SK-N-SH (cell line): ENCODE measurements at regions not wholly inside any gene's neighbourhood (a gene's known extent, or its start where the extent isn't known, plus 50 kb on each side); places are given as distances from the start of the nearest gene placed in this dataset.

Experiments
- CTCF ChIA-PET: fragments of 300-600, 350-600 bp; formaldehyde crosslinking; extraction: SDS; loops from one replicate; lab custom pipeline; 2021; lab: Yijun Ruan, JAX
- POLR2A ChIA-PET: fragments of 350-600 bp; sonication (Branson Sonifier 250); formaldehyde crosslinking; extraction: SDS; loops from one replicate; lab custom pipeline; 2020; ENCODE audit warnings: antibody characterized with exemption, inconsistent platforms; lab: Yijun Ruan, JAX
- DNase-seq: peaks from one replicate; pipeline ENCODE4 v3.0.0; 2012
- H2AFZ ChIP-seq: fragments of 200-600 bp; sonication (generic); 2 replicates; pipeline ENCODE4 v1.8.1; 2016; ENCODE audit warnings: antibody characterized with exemption, mild to moderate bottlenecking, low read depth
- H3F3A ChIP-seq: fragments of 200-600 bp; sonication (generic); replicated peaks from 2 replicates; pipeline ENCODE3; 2016; ENCODE audit warnings: antibody characterized with exemption, mild to moderate bottlenecking; ENCODE audit not compliant: insufficient read depth
- H3K27ac ChIP-seq, 2 experiments: fragments of 200-500 bp in 1 of 2; fragments of 200-600 bp in 1 of 2; sonication (Bioruptor generic) in 1 of 2; sonication (generic), shearing (Covaris generic) in 1 of 2; 2 replicates each; pipeline versions ENCODE4 v1.5.1 to v1.6.1; 2014 to 2016; ENCODE audit warnings: low read depth in 2 of 2, inconsistent platforms in 1 of 2, low read length in 1 of 2, mild to moderate bottlenecking in 1 of 2, mixed read lengths in 1 of 2
- H3K27me3 ChIP-seq: fragments of 200-600 bp; sonication (generic), shearing (Covaris generic); 2 replicates; pipeline ENCODE4 v1.6.1; 2016; ENCODE audit warnings: mixed run types; ENCODE audit not compliant: insufficient read depth
- H3K36me3 ChIP-seq, 2 experiments: fragments of 200-500 bp in 1 of 2; fragments of 200-600 bp in 1 of 2; sonication (Bioruptor generic) in 1 of 2; sonication (generic) in 1 of 2; replicated peaks in 1 of 2; 2 replicates each; pipeline versions ENCODE3 to v1.5.1; 2014 to 2016; ENCODE audit warnings: low read length in 1 of 2, mild to moderate bottlenecking in 1 of 2; ENCODE audit not compliant: insufficient read depth in 2 of 2, control insufficient read depth in 1 of 2
- H3K4me1 ChIP-seq, 2 experiments: fragments of 200-500 bp in 1 of 2; fragments of 200-600 bp in 1 of 2; sonication (Bioruptor generic) in 1 of 2; sonication (generic), shearing (Covaris generic) in 1 of 2; 2 replicates each; pipeline versions ENCODE4 v1.5.1 to v1.6.1; 2014 to 2016; ENCODE audit warnings: low read depth in 1 of 2, low read length in 1 of 2, mixed run types in 1 of 2; ENCODE audit not compliant: insufficient read depth in 2 of 2, control insufficient read depth in 1 of 2
- H3K4me2 ChIP-seq: fragments of 200-600 bp; sonication (generic), shearing (Covaris generic); 2 replicates; pipeline ENCODE4 v1.6.1; 2017; ENCODE audit warnings: mixed run types
- H3K4me3 ChIP-seq, 2 experiments: fragments of 200-500 bp in 1 of 2; fragments of 200-600 bp in 1 of 2; sonication (Bioruptor generic) in 1 of 2; sonication (generic), shearing (Covaris generic) in 1 of 2; 2 replicates each; pipeline versions ENCODE4 v1.5.1 to v1.8.1; 2014 to 2016; ENCODE audit warnings: low read depth in 2 of 2, inconsistent platforms in 1 of 2, low read length in 1 of 2, mild to moderate bottlenecking in 1 of 2, mixed read lengths in 1 of 2, moderate library complexity in 1 of 2
- H3K79me2 ChIP-seq: fragments of 200-600 bp; sonication (generic); 2 replicates; pipeline ENCODE4 v1.8.1; 2017; ENCODE audit warnings: mild to moderate bottlenecking; ENCODE audit not compliant: insufficient read depth
- H3K9ac ChIP-seq: fragments of 200-600 bp; sonication (generic); 2 replicates; pipeline ENCODE4 v1.6.1; 2017; ENCODE audit warnings: mixed run types
- H3K9me2 ChIP-seq: fragments of 200-600 bp; sonication (generic); 2 replicates; pipeline ENCODE4 v1.6.1; 2017; ENCODE audit warnings: mixed run types
- H3K9me3 ChIP-seq: fragments of 200-600 bp; sonication (generic); 2 replicates; pipeline ENCODE4 v1.6.1; 2017; ENCODE audit warnings: mixed run types, mild to moderate bottlenecking, moderate library complexity
- H4K20me1 ChIP-seq: fragments of 200-600 bp; sonication (generic); 2 replicates; pipeline ENCODE4 v1.6.1; 2017; ENCODE audit warnings: mild to moderate bottlenecking, mixed run types; ENCODE audit not compliant: insufficient read depth
- EZH2phosphoT487 ChIP-seq: fragments of 200-600 bp; sonication (generic); IDR thresholded peaks from 2 replicates; pipeline ENCODE4 v1.6.1; 2017; ENCODE audit warnings: low read depth, mixed run types, mild to moderate bottlenecking, antibody characterized with exemption, moderate library complexity, borderline replicate concordance
- FOSL2 ChIP-seq: IDR thresholded peaks from 2 replicates; pipeline ENCODE4 v1.4.0; 2012; ENCODE audit warnings: low read depth, mild to moderate bottlenecking, moderate library complexity, borderline replicate concordance
- FOXJ3 ChIP-seq: sonication (generic); formaldehyde crosslinking; IDR thresholded peaks from 2 replicates; pipeline ENCODE4 v1.5.1; 2020; ENCODE audit warnings: mild to moderate bottlenecking, missing genetic modification reagents
- GABPA ChIP-seq: IDR thresholded peaks from 2 replicates; pipeline ENCODE4 v1.4.0; 2012; ENCODE audit warnings: low read depth, mild to moderate bottlenecking
- JUND ChIP-seq: IDR thresholded peaks from 2 replicates; pipeline ENCODE4 v1.4.0; 2012
- NFIC ChIP-seq: IDR thresholded peaks from 2 replicates; pipeline ENCODE4 v1.4.0; 2012; ENCODE audit warnings: borderline replicate concordance
- NRF1 ChIP-seq: IDR thresholded peaks from 2 replicates; pipeline ENCODE4 v1.6.1; 2012; ENCODE audit warnings: low read depth, mild to moderate bottlenecking, low read length
- POLR2AphosphoS5 ChIP-seq: IDR thresholded peaks from 2 replicates; pipeline ENCODE4 v1.6.1; 2012; ENCODE audit warnings: low read depth, low read length
- RAD21 ChIP-seq: IDR thresholded peaks from 2 replicates; pipeline ENCODE4 v1.6.1; 2012; ENCODE audit warnings: mild to moderate bottlenecking, low read length
- RCOR1 ChIP-seq: fragments of 150-350 bp; IDR thresholded peaks from 2 replicates; pipeline ENCODE4 v1.6.1; 2017; ENCODE audit warnings: antibody characterized with exemption, low read length
- RFX5 ChIP-seq: IDR thresholded peaks from 2 replicates; pipeline ENCODE4 v1.6.1; 2012; ENCODE audit warnings: mild to moderate bottlenecking, improper control_type of control experiment, low read length
- SIN3A ChIP-seq: IDR thresholded peaks from 2 replicates; pipeline ENCODE4 v1.6.1; 2012; ENCODE audit warnings: low read depth, mild to moderate bottlenecking, low read length, moderate library complexity, borderline replicate concordance
- SMC3 ChIP-seq: IDR thresholded peaks from 2 replicates; pipeline ENCODE4 v1.6.1; 2012; ENCODE audit warnings: low read depth, low read length, improper control_type of control experiment
- TCF12 ChIP-seq: IDR thresholded peaks from 2 replicates; pipeline ENCODE4 v1.4.0; 2012
- WGBS: methylation state at CpG from one replicate; pipeline ENCODE4 v1.1.6; 2017; ENCODE audit warnings: low lambda C conversion rate; 5-methylcytosine and 5-hydroxymethylcytosine counted together
- TF ChIP-seq, protein P1 (sequence below): fragments of 150-350 bp; IDR thresholded peaks from 2 replicates; pipeline ENCODE4 v1.6.1; 2017; ENCODE audit warnings: antibody characterized with exemption, low read length, low read depth, borderline replicate concordance
- TF ChIP-seq, protein P2 (sequence below): IDR thresholded peaks from 2 replicates; pipeline ENCODE4 v1.4.0; 2012; ENCODE audit warnings: low read depth
- TF ChIP-seq, protein P3 (sequence below): IDR thresholded peaks from 2 replicates; pipeline ENCODE4 v1.4.0; 2012; ENCODE audit warnings: low read depth, borderline replicate concordance
- TF ChIP-seq, protein P4 (sequence below): fragments of 200-600 bp; sonication (generic); IDR thresholded peaks from 2 replicates; pipeline ENCODE4 v1.6.1; 2017; ENCODE audit warnings: antibody characterized with exemption, mild to moderate bottlenecking, moderate library complexity

DNA sequence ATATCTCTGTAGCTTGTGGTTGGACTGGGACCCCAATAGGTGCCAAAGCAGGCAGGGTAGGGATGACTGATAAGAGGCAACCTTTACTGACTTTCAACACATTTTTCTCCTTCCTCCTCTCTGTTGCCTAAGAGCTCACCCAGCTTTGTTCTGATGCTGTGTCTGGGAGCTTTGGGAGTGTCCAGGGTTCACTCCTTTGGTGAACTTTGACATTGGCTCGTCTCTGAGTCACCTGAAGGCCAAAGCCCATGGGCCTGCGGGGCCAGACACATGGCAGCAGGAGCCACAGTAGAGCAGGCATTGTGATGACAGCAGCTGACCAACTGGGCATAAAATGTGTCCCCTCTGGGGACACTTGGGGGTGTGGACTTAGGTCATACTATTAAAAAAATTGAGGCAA lies 99.5 kb upstream of the ZNF644 start (continued):
- TF ChIP-seq, protein P1, sequence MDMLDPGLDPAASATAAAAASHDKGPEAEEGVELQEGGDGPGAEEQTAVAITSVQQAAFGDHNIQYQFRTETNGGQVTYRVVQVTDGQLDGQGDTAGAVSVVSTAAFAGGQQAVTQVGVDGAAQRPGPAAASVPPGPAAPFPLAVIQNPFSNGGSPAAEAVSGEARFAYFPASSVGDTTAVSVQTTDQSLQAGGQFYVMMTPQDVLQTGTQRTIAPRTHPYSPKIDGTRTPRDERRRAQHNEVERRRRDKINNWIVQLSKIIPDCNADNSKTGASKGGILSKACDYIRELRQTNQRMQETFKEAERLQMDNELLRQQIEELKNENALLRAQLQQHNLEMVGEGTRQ = no peak
- TF ChIP-seq JUND (no peak), TCF12 (no peak), EZH2phosphoT487 (no peak), NRF1 (no peak)
- TF ChIP-seq, protein P2, sequence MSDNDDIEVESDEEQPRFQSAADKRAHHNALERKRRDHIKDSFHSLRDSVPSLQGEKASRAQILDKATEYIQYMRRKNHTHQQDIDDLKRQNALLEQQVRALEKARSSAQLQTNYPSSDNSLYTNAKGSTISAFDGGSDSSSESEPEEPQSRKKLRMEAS = no peak

DNA sequence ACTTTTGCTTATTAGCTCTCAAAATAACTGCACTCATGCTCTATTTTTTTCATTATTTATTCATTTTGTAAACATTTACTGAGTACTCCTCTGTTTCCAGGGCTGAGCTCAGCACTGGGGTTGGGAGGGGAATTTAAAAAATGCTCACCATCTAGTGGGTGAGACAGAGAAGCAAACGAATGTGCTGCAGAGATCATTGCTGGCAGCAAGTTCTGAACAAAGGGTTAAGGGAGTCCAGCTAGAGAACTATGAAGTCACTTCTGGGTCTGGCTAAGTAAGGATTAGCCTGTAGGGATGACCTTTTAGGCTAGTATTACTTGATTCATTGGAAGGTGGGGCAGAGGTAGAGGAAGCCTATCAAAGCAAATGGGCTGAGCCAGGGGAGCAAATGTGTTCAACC lies 99.1 kb upstream of the ZNF644 start:
- DNase-seq = no peak
- no peak overlapping the region for H3K4me2 ChIP-seq
- no peak overlapping the region for H3K9ac ChIP-seq
- no peaks in the 10 kb centered on the region for H3K9me2 ChIP-seq
- no peak overlapping the region for H3K4me3 ChIP-seq
- no peak overlapping the region for H2AFZ ChIP-seq
- no peaks in the 10 kb centered on the region for H3K4me1 ChIP-seq
- H3K36me3 ChIP-seq = no peaks in the 10 kb centered on the region
- no peaks in the 10 kb centered on the region for H4K20me1 ChIP-seq
- no peaks in the 10 kb centered on the region for H3F3A ChIP-seq
- no peaks in the 10 kb centered on the region for H3K79me2 ChIP-seq
- CTCF ChIA-PET = no interaction called here
- H3K9me3 ChIP-seq = no peaks in the 10 kb centered on the region
- H3K27me3 ChIP-seq = no peaks in the 10 kb centered on the region; the same call in 1 of the 2 replicates
- no peak overlapping the region for H3K27ac ChIP-seq
- WGBS = 9% methylated on average over 1 of the region's 1 CpG
- POLR2A ChIA-PET = no interaction called here
- TF ChIP-seq, protein P1 = no peak
- no peak for TF ChIP-seq RAD21
- TF ChIP-seq SMC3 = no peak
- TF ChIP-seq RFX5 = no peak
- no peak for TF ChIP-seq GABPA
- TF ChIP-seq, protein P3, sequence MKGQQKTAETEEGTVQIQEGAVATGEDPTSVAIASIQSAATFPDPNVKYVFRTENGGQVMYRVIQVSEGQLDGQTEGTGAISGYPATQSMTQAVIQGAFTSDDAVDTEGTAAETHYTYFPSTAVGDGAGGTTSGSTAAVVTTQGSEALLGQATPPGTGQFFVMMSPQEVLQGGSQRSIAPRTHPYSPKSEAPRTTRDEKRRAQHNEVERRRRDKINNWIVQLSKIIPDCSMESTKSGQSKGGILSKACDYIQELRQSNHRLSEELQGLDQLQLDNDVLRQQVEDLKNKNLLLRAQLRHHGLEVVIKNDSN = no peak
- TF ChIP-seq RCOR1 = no peak
- no peak for TF ChIP-seq SIN3A

DNA sequence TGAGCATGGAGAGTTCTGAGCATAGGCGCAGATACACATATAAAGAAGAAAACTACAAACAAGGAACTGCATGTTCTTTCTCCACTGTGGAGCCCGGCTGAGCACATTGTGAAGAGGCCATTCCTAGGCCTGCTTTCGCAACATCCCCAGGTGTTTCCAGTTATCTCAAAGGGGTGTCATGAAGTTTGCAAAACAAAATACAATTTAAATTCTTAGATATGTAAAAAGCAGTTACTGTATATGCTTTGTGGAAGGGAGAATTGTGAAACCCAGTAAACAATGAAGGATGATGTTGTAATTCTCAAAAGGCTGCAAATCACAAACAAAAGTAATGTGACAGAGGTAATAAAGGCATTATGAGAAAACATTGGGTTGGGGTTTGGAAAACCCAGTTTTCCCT lies 98.6 kb upstream of the ZNF644 start:
- Histone ChIP-seq H3K9ac (no peak overlapping the region), H3K4me2 (no peak overlapping the region), H3K9me2 (no peaks in the 10 kb centered on the region), H3K4me1 (no peaks in the 10 kb centered on the region), H4K20me1 (no peaks in the 10 kb centered on the region), H3K9me3 (no peaks in the 10 kb centered on the region), H3K4me3 (no peak overlapping the region), H2AFZ (no peak overlapping the region), H3K27ac (no peak overlapping the region), H3K36me3 (no peaks in the 10 kb centered on the region), H3F3A (no peaks in the 10 kb centered on the region), H3K79me2 (no peaks in the 10 kb centered on the region), H3K27me3 (no peaks in the 10 kb centered on the region; the same call in 1 of the 2 replicates)
- ChIA-PET POLR2A (no interaction called here), CTCF (no interaction called here)
- no peak for DNase-seq
- WGBS = 68% methylated on average over 3 of the region's 3 CpGs
- TF ChIP-seq, protein P4, sequence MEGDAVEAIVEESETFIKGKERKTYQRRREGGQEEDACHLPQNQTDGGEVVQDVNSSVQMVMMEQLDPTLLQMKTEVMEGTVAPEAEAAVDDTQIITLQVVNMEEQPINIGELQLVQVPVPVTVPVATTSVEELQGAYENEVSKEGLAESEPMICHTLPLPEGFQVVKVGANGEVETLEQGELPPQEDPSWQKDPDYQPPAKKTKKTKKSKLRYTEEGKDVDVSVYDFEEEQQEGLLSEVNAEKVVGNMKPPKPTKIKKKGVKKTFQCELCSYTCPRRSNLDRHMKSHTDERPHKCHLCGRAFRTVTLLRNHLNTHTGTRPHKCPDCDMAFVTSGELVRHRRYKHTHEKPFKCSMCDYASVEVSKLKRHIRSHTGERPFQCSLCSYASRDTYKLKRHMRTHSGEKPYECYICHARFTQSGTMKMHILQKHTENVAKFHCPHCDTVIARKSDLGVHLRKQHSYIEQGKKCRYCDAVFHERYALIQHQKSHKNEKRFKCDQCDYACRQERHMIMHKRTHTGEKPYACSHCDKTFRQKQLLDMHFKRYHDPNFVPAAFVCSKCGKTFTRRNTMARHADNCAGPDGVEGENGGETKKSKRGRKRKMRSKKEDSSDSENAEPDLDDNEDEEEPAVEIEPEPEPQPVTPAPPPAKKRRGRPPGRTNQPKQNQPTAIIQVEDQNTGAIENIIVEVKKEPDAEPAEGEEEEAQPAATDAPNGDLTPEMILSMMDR = no peak
- TF ChIP-seq FOXJ3 (CRISPR knock-in tag) (no peak), FOSL2 (no peak), NFIC (no peak), POLR2AphosphoS5 (no peak), GABPA (no peak), TCF12 (no peak), EZH2phosphoT487 (no peak), NRF1 (no peak)
- TF ChIP-seq, protein P2 = no peak
- TF ChIP-seq, protein P3 = no peak
